22Rv1 (cell line): ENCODE measurements at regions not wholly inside any gene's neighbourhood (a gene's known extent, or its start where the extent isn't known, plus 50 kb on each side); places are given as distances from the start of the nearest gene placed in this dataset.

Experiments used
- H3K27ac ChIP-seq: fragments of 450-650 bp; 2 replicates; pipeline ENCODE4 v1.5.1; 2017
- ZFX ChIP-seq: fragments of 450-650 bp; IDR thresholded peaks from 2 replicates; pipeline ENCODE4 v1.6.1; 2017; ENCODE audit warnings: antibody characterized with exemption, borderline replicate concordance
- TF ChIP-seq, protein P1 (sequence below): fragments of 450-650 bp; IDR thresholded peaks from 2 replicates; pipeline ENCODE4 v1.5.1; 2017; ENCODE audit warnings: mild to moderate bottlenecking

DNA sequence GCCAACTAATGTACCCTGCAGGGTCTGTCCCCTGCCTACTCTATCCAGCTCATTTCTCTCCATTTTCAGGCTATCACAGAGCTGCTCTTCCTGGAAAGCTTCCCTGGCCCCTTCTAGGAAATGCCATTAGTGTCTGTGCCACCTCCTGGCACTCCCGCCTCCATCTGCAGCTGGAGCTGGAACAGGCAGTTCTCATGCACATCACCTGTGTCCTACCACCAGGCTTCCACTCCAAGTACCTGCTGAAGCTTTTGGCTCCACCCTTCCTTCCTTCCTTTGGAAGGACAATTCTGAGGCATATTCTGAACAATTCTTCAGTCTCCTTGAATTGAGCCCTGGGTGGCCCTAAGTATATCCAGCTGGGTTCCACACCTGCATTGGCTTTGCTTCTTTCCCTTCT lies 156.2 kb upstream of the ZNF618 start:
- H3K27ac ChIP-seq = no peak overlapping the region
- TF ChIP-seq, protein P1, sequence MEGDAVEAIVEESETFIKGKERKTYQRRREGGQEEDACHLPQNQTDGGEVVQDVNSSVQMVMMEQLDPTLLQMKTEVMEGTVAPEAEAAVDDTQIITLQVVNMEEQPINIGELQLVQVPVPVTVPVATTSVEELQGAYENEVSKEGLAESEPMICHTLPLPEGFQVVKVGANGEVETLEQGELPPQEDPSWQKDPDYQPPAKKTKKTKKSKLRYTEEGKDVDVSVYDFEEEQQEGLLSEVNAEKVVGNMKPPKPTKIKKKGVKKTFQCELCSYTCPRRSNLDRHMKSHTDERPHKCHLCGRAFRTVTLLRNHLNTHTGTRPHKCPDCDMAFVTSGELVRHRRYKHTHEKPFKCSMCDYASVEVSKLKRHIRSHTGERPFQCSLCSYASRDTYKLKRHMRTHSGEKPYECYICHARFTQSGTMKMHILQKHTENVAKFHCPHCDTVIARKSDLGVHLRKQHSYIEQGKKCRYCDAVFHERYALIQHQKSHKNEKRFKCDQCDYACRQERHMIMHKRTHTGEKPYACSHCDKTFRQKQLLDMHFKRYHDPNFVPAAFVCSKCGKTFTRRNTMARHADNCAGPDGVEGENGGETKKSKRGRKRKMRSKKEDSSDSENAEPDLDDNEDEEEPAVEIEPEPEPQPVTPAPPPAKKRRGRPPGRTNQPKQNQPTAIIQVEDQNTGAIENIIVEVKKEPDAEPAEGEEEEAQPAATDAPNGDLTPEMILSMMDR = no peak
- TF ChIP-seq ZFX = no peak

DNA sequence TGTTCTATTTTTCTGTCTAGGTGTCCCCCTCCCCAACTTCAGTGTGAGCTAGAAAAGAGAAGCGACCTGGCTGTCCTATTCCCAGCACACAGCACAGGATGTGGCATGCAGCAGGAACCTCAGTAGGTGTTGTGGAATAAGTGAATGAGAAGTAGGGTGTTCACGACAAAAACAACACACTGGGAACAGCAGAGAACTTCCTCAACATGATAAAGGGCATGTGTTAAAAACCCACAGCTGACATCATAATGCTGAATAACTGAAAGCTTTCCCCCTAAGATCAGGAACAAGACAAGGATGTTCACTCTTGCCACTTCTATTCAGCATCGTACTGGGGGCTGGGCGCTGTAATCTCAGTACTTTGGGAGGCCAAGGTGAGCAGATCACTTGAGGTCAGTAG lies 155.6 kb upstream of the ZNF618 start:
- H3K27ac ChIP-seq = no peak overlapping the region
- TF ChIP-seq ZFX = no peak

DNA sequence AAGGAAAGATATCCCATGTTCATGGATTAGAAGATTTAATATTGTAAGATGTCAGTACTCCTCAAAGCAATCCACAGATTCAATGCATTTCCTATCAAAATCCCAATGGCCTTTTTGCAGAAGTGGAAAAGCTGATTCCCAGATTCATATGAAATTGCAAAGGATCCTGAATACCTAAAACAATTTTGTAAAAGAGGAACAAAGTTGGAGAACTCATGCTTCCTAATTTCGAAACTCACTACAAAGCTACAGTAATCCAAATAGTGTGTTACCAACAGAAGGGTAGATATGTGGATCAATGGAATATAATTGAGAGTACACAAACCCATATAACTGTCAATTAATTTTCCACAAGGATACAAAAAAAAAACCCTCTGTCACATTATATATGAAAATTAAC lies 154.3 kb upstream of the ZNF618 start:
- no peak for TF ChIP-seq ZFX
- TF ChIP-seq, protein P1 = no peak
- no peak overlapping the region for H3K27ac ChIP-seq

DNA sequence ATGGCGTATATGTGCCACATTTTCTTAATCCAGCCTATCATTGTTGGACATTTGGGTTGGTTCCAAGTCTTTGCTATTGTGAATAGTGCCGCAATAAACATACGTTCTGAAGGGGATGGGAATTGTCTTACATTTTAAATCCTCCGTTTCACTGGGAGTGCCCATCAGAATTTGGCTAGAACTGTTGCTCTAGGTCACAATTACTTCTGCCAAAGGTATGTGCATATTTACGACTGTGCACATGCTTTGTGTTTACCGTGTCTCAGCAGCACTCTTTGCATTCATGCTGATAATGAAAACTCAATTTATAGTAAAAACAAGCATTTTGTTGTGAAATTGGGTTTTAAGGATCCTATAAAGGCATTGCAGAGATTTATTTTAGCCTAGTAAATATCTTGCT lies 151.9 kb upstream of the ZNF618 start:
- H3K27ac ChIP-seq = no peak overlapping the region
- TF ChIP-seq, protein P1 = no peak
- TF ChIP-seq ZFX = no peak

DNA sequence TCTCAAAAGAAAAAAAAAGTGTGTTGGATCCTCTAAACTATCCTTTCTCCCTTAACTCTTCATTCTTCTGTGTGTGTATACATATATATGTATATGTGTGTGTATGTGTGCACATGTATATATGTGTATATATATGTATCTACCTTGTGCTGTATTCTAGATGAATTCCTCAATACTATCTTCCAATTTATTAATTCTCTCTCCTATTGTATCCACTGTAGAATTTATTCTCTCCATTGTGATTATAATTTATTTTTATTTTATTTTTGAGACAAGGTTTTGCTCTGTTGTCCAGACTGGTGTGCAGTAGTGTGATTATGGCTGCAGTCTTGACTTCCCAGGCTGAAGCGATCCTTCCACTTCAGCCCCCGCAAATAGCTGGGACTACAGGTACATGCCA lies 147.1 kb upstream of the ZNF618 start:
- no peak for TF ChIP-seq ZFX
- TF ChIP-seq, protein P1 = no peak
- no peak overlapping the region for H3K27ac ChIP-seq

DNA sequence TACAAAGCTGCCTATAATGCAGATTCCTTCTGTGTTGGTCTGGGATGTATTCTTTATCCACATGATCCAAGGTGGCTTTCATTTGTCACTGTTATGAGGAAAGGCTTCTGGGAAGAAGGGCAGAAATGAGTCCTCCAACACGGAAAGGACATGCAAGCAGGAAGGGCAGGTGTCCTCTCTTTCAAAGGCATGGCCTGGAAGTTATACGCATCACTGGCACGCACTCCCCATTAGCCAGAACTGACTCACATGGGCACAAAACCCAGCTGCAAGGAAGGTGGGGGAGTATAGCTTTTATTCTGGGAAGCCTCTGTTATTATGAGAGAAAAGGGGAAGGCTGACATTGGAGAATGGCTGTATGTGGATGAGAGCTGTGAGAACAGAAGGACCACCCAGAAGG lies 141.3 kb upstream of the ZNF618 start:
- no peak overlapping the region for H3K27ac ChIP-seq
- no peak for TF ChIP-seq ZFX
- TF ChIP-seq, protein P1 = no peak

DNA sequence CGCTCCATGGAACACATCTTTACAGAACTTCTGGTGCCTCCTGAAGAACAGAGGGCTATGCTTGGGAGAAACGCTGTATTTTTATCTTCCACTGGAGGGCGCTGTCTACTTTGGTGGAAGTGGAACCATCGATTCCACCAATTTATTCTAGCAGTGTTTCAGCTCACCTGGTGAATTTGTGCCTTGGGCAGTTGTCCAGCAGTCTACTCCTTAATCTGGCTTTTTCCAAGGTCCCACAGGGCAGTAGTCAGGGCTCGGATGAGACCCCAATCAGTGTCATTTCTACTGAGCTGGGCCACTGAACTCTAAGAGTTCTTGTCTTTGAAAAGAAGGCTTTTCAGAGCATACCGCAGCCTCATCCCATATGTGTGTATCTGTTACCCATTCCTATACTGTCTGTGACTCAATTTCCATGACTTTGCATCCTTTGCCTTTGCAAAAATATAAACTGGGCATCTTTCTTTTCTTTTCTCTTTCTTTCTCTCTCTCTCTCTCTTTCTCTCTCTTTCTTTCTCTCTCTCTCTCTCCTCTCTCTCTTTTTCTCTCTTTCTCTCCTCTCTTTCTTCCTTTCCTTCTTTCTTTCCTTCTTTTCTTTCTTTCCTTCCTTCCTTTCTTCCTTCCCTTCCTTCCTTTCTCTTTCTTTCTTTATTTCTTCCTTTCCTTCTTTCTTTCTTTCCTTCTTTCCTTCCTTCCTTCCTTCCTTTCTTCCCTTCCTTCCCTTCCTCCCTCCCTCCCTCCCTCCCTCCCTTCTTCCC lies 138.4 kb upstream of the ZNF618 start:
- no peak overlapping the region for H3K27ac ChIP-seq
- no peak for TF ChIP-seq ZFX
- TF ChIP-seq, protein P1 = peak; percentile 92

DNA sequence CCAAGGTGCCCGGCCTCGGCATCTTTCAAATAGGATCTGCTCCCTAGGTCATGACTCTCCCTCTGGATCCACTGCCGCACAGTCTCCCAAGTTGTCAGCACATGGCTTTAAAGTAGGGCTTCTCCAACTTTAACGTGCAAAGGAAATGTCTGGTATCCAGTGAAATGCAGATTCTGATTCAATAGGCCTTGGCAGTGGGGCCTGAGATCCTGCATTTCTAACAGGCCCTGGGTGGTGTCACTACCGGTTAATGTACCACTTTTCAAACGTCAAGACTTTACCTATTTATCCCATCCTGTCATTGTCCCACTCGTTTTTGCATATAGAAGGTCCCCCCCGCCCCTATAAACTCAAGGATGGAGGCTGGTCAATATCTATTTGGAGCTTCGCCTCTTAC lies 137.6 kb upstream of the ZNF618 start:
- no peak for TF ChIP-seq ZFX
- TF ChIP-seq, protein P1 = no peak
- H3K27ac ChIP-seq = no peak overlapping the region
